HCT116 (cell line): ENCODE measurements at regions not wholly inside any gene's neighbourhood (a gene's known extent, or its start where the extent isn't known, plus 50 kb on each side); places are given as distances from the start of the nearest gene placed in this dataset.

ENCODE experiments used
- ATAC-seq: fragments of 200-7000 bp; cut with Tn5 transposase; 2 replicates; pipeline ENCODE4 v1.9.1; 2020; ENCODE audit warnings: mild to moderate bottlenecking, moderate library complexity
- BruUV-seq: library from RNA; stranded (reverse); fragments of 400-500 nt; replicated peaks from 2 replicates; lab custom pipeline; 2021; lab: Mats Ljungman, UMichigan
- CTCF ChIA-PET: fragments of 300-600 bp; sonication (Branson Sonifier 250); formaldehyde crosslinking; loops from one replicate; lab custom pipeline; 2021; ENCODE audit warnings: antibody characterized with exemption; lab: Charles Lee
- POLR2A ChIA-PET: fragments of 300-600, 350-600 bp; sonication (Branson Sonifier 250); formaldehyde crosslinking; loops from one replicate; lab custom pipeline; 2021; ENCODE audit warnings: antibody characterized with exemption; lab: Charles Lee
- RAD21 ChIA-PET, 2 experiments: fragments of 300-600 bp; sonication (Branson Sonifier 250); formaldehyde crosslinking; loops; one replicate each; lab custom pipeline; 2023; ENCODE audit warnings: low total read pairs in 2 of 2; ENCODE audit not compliant: uncharacterized antibody in 2 of 2, unreplicated experiment in 2 of 2, low non-redundant PET in 1 of 2; lab: Charles Lee
- DNase-seq: peaks from one replicate; pipeline ENCODE4 v3.0.0-alpha.2; 2010; ENCODE audit warnings: low read depth, low spot score
- H2AFZ ChIP-seq: fragments of 200-600 bp; shearing (Covaris generic), sonication (generic); 2 replicates; pipeline ENCODE4 v1.6.1; 2017; ENCODE audit warnings: low read depth, mixed run types, mixed read lengths, antibody characterized with exemption, low read length; ENCODE audit not compliant: poor library complexity, severe bottlenecking
- H3K27ac ChIP-seq: 2 replicates; pipeline ENCODE4 v1.5.1; 2012; ENCODE audit warnings: low read depth, low read length
- H3K27me3 ChIP-seq: fragments of 200-600 bp; sonication (generic); 2 replicates; pipeline ENCODE4 v1.6.1; 2016; ENCODE audit warnings: mixed run types, low read length, mixed read lengths; ENCODE audit not compliant: insufficient read depth
- H3K36me3 ChIP-seq, 2 experiments: fragments of 200-500 bp in 1 of 2; fragments of 200-600 bp in 1 of 2; sonication (Bioruptor generic) in 1 of 2; sonication (generic) in 1 of 2; 2 replicates each; pipeline versions ENCODE4 v1.5.1 to v1.6.1; 2014 to 2016; ENCODE audit warnings: low read length in 2 of 2, inconsistent platforms in 1 of 2, mixed read lengths in 1 of 2, mixed run types in 1 of 2; ENCODE audit not compliant: insufficient read depth in 2 of 2, control insufficient read depth in 1 of 2
- H3K4me1 ChIP-seq, 2 experiments: fragments of 200-600 bp in 1 of 2; sonication (generic) in 1 of 2; 2 replicates each; pipeline versions ENCODE4 v1.5.1 to v1.6.1; 2012 to 2017; ENCODE audit warnings: low read length in 2 of 2, inconsistent platforms in 1 of 2, mild to moderate bottlenecking in 1 of 2, mixed read lengths in 1 of 2, mixed run types in 1 of 2, moderate library complexity in 1 of 2; ENCODE audit not compliant: insufficient read depth in 2 of 2, control insufficient read depth in 1 of 2
- H3K4me2 ChIP-seq: fragments of 200-600 bp; sonication (generic); 2 replicates; pipeline ENCODE4 v1.6.1; 2017; ENCODE audit warnings: mixed run types, low read length, mixed read lengths
- H3K4me3 ChIP-seq, 2 experiments: fragments of 200-600 bp in 1 of 2; sonication (generic) in 1 of 2; replicated peaks in 1 of 2; 2 replicates each; pipeline ENCODE4 v1.5.1; 2011 to 2016; ENCODE audit warnings: low read length in 2 of 2, control low read depth in 1 of 2, low read depth in 1 of 2, mild to moderate bottlenecking in 1 of 2, mixed read lengths in 1 of 2, mixed run types in 1 of 2
- H3K79me2 ChIP-seq: fragments of 200-600 bp; sonication (generic); 2 replicates; pipeline ENCODE4 v1.6.1; 2017; ENCODE audit warnings: mild to moderate bottlenecking, mixed run types, low read length, moderate library complexity, mixed read lengths; ENCODE audit not compliant: insufficient read depth
- H3K9ac ChIP-seq: fragments of 200-600 bp; sonication (generic); 2 replicates; pipeline ENCODE4 v1.6.1; 2016; ENCODE audit warnings: low read length, mixed read lengths
- H3K9me2 ChIP-seq: fragments of 200-600 bp; sonication (generic), shearing (Covaris generic); 2 replicates; pipeline ENCODE4 v1.6.1; 2017; ENCODE audit warnings: mixed run types, mild to moderate bottlenecking, moderate library complexity; ENCODE audit not compliant: insufficient read depth
- H3K9me3 ChIP-seq, 2 experiments: fragments of 200-500 bp in 1 of 2; fragments of 200-600 bp in 1 of 2; sonication (Bioruptor generic) in 1 of 2; sonication (generic) in 1 of 2; 2 replicates each; pipeline ENCODE4 v1.6.1; 2014 to 2017; ENCODE audit warnings: low read length in 2 of 2, mixed read lengths in 2 of 2, inconsistent platforms in 1 of 2, low read depth in 1 of 2, mild to moderate bottlenecking in 1 of 2, mixed run types in 1 of 2, moderate library complexity in 1 of 2; ENCODE audit not compliant: control insufficient read depth in 1 of 2, insufficient read depth in 1 of 2
- H4K20me1 ChIP-seq: fragments of 200-600 bp; sonication (generic), shearing (Covaris generic); 2 replicates; pipeline ENCODE4 v1.6.1; 2017; ENCODE audit warnings: mixed run types, mild to moderate bottlenecking, moderate library complexity; ENCODE audit not compliant: insufficient read depth
- EZH2 ChIP-seq: fragments of 200-600 bp; sonication (generic); IDR thresholded peaks from 2 replicates; pipeline ENCODE4 v1.6.1; 2017; ENCODE audit warnings: antibody characterized with exemption, mixed run types
- EZH2phosphoT487 ChIP-seq: fragments of 200-600 bp; IDR thresholded peaks from 2 replicates; pipeline ENCODE4 v1.6.1; 2018; ENCODE audit warnings: antibody characterized with exemption, borderline replicate concordance
- JUND ChIP-seq: IDR thresholded peaks from 2 replicates; pipeline ENCODE4 v1.6.1; 2012
- POLR2A ChIP-seq: IDR thresholded peaks from 2 replicates; pipeline ENCODE4 v1.7.0; 2011; ENCODE audit warnings: borderline replicate concordance; ENCODE audit not compliant: insufficient read depth, insufficient read length; ENCODE audit errors: extremely low read depth
- TCF7L2 ChIP-seq: IDR thresholded peaks from 2 replicates; pipeline ENCODE4 v1.7.0; 2011; ENCODE audit warnings: borderline replicate concordance, inconsistent platforms; ENCODE audit not compliant: insufficient read depth, insufficient read length; ENCODE audit errors: extremely low read depth
- intact Hi-C: fragments of 100-400 bp; cut with micrococcal nuclease; formaldehyde crosslinking; loops from 2 replicates; pipeline ENCODE4 v1.10.0; 2022
- TF ChIP-seq, protein P1 (sequence below): IDR thresholded peaks from 2 replicates; pipeline ENCODE4 v1.6.1; 2012; ENCODE audit warnings: low read depth
- TF ChIP-seq, protein P2 (sequence below): IDR thresholded peaks from 2 replicates; pipeline ENCODE4 v1.6.1; 2012

DNA sequence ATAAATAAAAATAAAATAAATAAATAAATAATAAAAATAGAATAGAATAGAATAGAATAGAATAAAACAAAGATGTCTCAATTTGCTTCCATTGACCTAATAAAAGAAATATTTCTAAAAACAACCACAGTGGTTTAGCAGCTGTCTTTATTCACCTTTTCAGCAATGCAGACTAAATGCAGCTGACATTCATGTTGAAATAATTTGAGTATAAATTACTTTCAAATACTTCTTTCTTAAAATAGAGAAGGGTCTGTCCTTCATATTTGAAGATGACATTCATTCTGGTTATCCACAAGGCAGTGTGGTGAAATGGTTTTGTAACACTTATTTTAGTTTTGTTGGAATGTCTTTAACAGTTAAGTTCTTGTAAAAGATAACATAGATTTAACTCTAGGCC, 469.4 kb downstream of the IRS1 start:
- no peak overlapping the region for H3K27ac ChIP-seq
- H3K9ac ChIP-seq = no peak overlapping the region
- no peaks in the 10 kb centered on the region for H3K9me2 ChIP-seq
- H3K36me3 ChIP-seq = 0 out of 4 replicates have a peak, but pooled peaks cover 0 to 7% of the 10 kb centered on the region in 2 experiments
- no peaks in the 10 kb centered on the region for H3K27me3 ChIP-seq
- RAD21 ChIA-PET = no interaction called here
- no peaks in the 10 kb centered on the region for H3K9me3 ChIP-seq
- peaks cover 13 to 37% of the 10 kb centered on the region in 2 experiments for H3K4me1 ChIP-seq
- no peaks in the 10 kb centered on the region for H3K79me2 ChIP-seq
- no peak overlapping the region for H2AFZ ChIP-seq
- POLR2A ChIA-PET = no interaction called here
- CTCF ChIA-PET = no interaction called here
- ATAC-seq (no peak), DNase-seq (no peak)
- no peak overlapping the region for H3K4me3 ChIP-seq
- no TSS peak for BruUV-seq
- intact Hi-C loops = no loop called here
- no peak overlapping the region for H3K4me2 ChIP-seq
- no peaks in the 10 kb centered on the region for H4K20me1 ChIP-seq
- TF ChIP-seq EZH2 (no peak), JUND (no peak), EZH2phosphoT487 (no peak), POLR2A (no peak), TCF7L2 (no peak)
- TF ChIP-seq, protein P1, sequence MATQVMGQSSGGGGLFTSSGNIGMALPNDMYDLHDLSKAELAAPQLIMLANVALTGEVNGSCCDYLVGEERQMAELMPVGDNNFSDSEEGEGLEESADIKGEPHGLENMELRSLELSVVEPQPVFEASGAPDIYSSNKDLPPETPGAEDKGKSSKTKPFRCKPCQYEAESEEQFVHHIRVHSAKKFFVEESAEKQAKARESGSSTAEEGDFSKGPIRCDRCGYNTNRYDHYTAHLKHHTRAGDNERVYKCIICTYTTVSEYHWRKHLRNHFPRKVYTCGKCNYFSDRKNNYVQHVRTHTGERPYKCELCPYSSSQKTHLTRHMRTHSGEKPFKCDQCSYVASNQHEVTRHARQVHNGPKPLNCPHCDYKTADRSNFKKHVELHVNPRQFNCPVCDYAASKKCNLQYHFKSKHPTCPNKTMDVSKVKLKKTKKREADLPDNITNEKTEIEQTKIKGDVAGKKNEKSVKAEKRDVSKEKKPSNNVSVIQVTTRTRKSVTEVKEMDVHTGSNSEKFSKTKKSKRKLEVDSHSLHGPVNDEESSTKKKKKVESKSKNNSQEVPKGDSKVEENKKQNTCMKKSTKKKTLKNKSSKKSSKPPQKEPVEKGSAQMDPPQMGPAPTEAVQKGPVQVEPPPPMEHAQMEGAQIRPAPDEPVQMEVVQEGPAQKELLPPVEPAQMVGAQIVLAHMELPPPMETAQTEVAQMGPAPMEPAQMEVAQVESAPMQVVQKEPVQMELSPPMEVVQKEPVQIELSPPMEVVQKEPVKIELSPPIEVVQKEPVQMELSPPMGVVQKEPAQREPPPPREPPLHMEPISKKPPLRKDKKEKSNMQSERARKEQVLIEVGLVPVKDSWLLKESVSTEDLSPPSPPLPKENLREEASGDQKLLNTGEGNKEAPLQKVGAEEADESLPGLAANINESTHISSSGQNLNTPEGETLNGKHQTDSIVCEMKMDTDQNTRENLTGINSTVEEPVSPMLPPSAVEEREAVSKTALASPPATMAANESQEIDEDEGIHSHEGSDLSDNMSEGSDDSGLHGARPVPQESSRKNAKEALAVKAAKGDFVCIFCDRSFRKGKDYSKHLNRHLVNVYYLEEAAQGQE = no peak
- TF ChIP-seq, protein P2, sequence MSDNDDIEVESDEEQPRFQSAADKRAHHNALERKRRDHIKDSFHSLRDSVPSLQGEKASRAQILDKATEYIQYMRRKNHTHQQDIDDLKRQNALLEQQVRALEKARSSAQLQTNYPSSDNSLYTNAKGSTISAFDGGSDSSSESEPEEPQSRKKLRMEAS = no peak
